ENCODE measurements at regions not wholly inside any gene's neighbourhood (a gene's known extent, or its start where the extent isn't known, plus 50 kb on each side); places are given as distances from the start of the nearest gene placed in this dataset.
"Not testable (repeated sequence)": the region's sequence is repeated elsewhere in the genome, so short reads cannot be mapped to it uniquely, and the experiment has no call there.

DNA sequence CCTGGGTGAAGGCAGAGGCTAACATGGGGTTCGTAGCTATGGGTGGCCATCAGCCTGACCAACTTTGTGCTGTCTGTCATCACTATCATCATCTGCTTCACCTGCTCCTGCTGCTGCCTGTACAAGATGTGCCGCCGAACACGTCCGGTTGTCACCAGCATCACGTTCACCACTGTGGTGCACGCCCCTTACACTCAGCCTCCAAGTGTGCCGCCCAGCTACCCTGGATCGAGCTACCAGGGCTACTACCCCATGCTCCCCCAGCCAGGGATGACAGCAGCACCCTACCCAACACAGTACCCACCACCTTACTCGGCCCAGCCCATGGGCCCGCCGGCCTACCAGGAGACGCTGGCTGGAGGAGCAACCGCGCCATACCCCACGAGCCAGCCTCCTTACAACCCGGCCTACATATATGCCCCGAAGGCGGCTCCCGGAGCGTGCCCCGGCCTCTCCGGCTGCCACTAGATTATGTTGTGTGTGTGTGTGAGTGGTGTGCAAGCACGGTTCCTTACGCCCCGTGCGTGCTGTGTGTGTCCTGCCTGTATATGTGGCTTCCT, 213.4 kb upstream of the XIST start:
- DNase-seq (ENCODE audit: low spot score): no peak

DNA sequence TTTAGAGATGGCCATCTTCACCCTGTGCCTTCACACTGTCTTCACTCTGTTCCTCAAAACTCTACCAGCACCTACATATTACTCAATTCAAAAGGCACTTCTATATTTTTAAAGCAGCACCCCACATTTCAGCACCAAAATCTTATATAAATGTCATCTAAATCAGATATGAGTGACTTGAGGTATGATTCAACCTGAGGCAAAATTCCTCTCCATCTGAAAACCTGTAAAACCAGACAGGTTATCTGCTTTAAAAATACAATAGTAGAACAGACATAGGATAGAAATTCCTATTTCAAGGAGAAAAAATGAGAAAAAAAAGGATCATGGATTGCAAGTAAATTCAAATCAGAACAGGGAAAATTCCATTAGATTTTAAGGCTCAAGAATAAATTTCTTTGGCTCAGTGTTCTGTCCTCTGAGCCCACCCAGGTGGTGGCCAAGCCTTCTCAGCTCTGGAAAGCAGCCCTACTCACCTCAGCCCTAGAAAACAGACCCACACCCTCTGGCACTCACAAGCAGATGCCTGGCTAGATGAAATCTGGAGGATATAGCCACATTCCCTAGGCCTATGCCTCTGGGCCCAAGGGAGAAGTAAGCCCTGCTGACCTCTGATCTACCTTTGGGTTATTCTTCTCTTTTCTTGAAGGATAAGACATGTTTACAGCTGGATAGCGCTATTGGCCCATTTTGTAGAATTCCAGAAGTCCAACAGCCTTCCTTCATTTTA, 211.1 kb upstream of the XIST start:
- DNase-seq (ENCODE audit: low spot score): no peak

GRCh38 chrX:74061879-74062278, 209.4 kb upstream of the XIST start:
- no peak for DNase-seq (ENCODE audit: low spot score)

- DNase-seq (ENCODE audit: low spot score): no peak
Measured at GRCh38 chrX:74049126-74049525, 196.6 kb upstream of the XIST start.

DNA sequence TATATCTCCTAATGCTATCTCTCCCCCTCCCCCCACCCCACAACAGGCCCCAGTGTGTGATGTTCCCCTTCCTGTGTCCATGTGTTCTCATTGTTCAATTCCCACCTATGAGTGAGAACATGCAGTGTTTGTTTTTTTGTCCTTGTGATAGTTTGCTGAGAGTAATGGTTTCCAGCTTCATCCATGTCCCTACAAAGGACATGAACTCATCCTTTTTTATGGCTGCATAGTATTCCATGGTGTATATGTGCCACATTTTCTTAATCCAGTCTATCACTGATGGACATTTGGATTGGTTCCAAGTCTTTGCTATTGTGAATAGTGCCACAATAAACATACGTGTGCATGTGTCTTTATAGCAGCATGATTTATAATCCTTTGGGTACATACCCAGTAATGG, 181.6 kb upstream of the XIST start:
- DNase-seq (ENCODE audit: low spot score): not testable (repeated sequence)

DNA sequence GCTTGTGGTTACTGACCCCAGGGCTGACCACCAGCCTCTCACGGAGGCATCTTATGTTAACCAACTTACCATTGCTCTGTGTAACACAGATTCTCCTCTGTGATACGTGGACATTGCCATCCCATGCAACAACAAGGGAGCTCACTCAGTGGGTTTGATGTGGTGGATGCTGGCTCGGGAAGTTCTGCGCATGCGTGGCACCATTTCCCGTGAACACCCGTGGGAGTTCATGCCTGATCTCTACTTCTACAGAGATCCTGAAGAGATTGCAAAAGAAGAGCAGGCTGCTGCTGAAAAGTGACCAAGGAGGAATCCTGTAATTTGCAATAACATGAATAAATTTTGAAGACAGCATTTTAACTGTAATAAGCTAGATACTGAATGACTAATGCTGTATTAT, 179.0 kb upstream of the XIST start:
- DNase-seq (ENCODE audit: low spot score): not testable (repeated sequence)

- not testable (repeated sequence) for DNase-seq (ENCODE audit: low spot score)
Measured at GRCh38 chrX:74030766-74031165, 178.3 kb upstream of the XIST start.

GRCh38 chrX:74025145-74025544, 172.6 kb upstream of the XIST start:
- not testable (repeated sequence) for DNase-seq (ENCODE audit: low spot score)

- no peak for DNase-seq (ENCODE audit: low spot score)
Measured at GRCh38 chrX:74023203-74023602, 170.7 kb upstream of the XIST start.

DNA sequence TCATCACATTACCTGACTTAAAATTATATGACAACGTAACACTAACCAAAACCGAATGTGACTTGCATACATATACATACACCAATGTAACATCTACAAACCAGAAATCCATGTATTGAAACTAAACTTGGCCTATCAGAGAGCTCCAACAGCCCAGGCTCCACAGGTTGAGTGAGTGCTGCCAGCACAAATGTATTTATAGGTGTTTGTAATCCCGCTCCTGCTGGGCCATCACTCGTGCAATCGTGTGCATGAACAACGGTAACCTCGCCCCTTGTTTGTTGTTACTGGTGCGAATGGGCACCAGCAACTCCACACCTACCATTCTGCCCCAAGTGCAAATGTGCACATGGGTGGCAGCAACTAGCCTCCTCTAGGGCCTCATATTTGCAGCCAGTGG, 165.7 kb upstream of the XIST start:
- DNase-seq (ENCODE audit: low spot score): no peak

DNA sequence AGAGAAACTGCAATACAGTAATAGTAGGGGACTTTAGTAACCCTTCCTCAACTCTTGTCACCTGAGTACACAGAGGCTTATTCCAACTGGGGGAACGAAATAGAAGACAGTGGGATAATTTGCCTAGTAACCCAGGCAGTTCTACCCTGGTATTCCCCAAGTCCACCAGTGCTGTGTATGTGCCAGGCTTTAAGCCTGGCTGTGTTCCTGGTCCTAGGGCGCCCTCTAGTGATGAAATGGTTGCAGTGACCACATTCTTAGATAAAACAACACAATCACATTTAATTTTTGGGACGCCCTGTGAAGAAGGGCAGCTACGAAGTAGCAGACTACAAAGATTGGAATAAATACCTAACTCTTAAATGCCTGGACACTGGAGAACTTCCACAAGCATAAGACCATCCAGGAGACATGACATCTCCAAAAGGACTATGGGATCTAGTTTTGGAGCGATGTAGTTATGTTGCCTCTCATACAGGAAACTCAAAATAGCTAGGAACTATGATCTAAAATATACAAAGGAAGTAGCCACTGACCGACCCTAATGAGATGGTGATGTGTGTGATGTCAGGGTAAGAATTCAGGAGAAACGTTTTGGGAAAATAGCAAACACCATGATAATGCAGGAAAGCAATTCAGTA, 163.0 kb upstream of the XIST start:
- peak; percentile 64 for DNase-seq (ENCODE audit: low spot score)

- DNase-seq (ENCODE audit: low spot score): no peak
Measured at GRCh38 chrX:74009041-74009440, 156.5 kb upstream of the XIST start.

- DNase-seq (ENCODE audit: low spot score): no peak
Measured at GRCh38 chrX:73992019-73992418, 139.5 kb upstream of the XIST start.

- no peak for DNase-seq (ENCODE audit: low spot score)
Measured at GRCh38 chrX:73987166-73987565, 134.7 kb upstream of the XIST start.

DNA sequence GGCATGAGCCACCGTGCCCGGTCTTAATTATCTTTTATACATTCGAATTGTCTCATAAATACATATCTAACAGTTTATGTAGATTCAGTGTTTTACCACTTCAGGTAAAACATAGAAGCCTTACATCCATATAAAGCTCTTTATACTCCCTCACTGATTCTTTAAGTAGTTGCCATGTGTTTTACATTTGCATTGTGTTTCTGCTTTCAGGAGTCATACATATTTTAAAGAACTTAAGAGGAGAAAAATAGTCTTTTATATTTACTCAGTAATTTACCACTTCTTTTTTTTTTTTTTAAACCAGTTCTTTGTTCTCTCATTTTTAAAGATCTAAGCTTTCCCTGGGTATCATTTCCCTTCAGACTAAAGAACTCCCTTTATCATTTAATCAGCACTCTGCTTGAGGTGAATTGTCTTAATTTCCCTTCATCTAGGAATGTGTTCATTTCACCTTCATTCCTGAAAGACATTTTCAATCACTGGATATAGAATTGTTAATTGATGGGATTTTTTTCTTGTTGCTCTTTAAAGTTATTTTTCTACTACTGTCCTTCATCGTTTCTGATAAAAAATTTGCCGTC, 127.1 kb upstream of the XIST start:
- no peak for DNase-seq (ENCODE audit: low spot score)

DNA sequence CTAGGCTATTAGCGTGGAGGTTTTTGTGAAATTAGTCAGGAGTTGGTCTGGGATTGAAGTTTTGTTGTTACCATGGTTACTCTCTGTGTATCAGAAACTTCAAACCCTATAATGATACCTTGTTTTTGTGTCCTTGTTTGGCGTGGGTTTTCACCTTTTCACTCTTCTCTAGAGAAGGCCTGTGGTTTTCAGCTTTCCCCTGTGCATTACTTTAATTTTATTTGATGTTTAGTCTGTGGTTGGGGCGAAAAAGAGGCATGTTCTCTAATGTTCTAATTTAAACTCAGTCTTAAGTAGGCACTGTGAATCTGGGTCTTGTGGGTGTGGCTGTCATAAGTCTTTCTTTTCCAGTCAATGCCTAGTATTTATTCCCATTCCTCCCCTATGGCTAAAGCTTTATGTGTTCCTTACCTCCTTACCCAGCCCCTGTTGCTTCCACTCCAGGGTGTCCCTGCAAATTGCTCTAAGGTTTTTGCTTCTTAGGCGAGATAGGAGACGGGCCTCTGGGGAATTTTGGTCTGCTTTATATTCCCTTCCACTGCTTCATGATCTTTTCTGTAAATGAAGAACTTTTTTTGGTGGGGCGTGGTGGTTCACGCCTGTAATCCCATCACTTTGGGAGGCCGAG, 125.1 kb upstream of the XIST start:
- no peak for DNase-seq (ENCODE audit: low spot score)

- DNase-seq (ENCODE audit: low spot score): not testable (repeated sequence)
Measured at GRCh38 chrX:73967461-73967860, 114.9 kb upstream of the XIST start.

DNA sequence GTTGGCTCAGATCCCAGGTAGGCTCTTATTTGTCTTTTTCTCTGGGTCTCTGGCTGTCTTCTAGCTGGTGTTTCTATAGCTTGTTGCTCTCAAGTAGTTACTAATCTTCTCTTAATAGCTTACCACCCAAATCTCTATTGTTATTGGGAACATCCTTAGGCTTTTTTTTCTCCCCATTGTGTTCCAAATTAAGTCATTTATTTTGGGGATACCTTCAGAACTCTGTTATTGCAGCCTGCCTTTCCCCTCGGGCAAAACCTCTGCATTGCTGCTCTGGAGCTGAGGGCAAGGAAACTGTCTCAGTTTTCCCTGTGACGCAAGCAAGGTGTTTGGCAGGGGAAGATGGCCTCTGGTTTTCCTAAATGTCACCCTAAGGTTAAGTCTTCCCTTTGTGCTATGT, 113.3 kb upstream of the XIST start:
- no peak for DNase-seq (ENCODE audit: low spot score)

DNA sequence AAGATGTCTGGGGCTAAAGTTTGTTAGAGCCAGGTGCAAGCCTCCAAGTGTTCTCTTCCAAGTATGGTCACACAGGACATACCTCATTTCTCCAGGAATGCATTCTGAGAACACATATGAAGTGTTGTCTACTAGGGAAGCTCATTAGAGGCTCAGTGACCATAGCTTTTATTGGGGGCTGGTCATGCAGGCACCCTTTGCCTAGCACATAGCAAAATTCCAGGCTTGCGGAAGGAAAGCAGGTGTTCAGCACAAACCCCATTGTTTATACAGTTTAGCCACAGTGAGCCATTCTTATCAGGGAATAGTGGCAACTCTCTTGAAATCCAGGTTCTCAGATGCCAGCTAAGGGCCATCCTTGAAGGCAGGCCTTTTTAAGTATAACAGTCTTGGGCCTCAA, 112.1 kb upstream of the XIST start:
- DNase-seq (ENCODE audit: low spot score): no peak

DNA sequence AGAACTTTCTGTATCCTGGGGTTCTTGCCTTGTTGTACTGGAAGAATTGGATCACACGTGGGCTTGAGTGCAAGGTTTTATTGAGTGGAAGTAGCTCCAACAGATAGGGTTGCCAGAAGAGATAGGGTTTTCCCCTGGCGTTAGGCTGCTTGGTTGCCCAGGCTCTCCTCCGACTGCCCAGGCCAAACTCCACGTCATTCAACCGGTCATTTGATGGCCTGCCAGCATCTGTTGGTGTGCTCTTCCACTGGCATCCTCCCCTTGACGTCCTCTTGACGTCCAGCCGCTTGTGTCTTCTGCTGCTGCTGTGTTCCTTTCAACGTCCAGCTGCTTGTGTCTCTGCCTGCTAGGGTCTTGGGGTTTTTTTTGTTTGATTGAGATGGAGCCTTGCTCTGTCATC, 111.2 kb upstream of the XIST start:
- no peak for DNase-seq (ENCODE audit: low spot score)

DNA sequence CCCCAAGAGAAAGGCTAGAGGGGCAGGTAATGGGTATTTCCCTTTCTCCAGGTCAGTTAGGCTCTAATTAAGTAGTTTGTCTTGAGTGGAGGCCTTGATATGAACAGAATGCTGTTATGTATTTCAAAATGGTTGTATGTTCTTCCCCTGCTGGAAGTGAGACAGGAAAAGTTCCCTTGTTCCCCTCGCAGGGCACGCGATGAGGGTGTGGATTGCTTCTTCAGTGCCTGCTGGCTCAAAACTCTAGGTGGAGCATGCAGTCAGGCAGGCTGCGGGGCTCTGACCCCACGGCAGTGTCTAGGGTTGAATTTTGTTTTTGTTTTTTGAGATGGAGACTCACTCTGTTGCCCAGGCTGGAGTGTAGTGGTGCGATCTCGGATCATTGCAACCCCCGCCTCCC, 110.4 kb upstream of the XIST start:
- DNase-seq (ENCODE audit: low spot score): no peak

GRCh38 chrX:73961867-73962266, 109.4 kb upstream of the XIST start:
- DNase-seq (ENCODE audit: low spot score): not testable (repeated sequence)

DNA sequence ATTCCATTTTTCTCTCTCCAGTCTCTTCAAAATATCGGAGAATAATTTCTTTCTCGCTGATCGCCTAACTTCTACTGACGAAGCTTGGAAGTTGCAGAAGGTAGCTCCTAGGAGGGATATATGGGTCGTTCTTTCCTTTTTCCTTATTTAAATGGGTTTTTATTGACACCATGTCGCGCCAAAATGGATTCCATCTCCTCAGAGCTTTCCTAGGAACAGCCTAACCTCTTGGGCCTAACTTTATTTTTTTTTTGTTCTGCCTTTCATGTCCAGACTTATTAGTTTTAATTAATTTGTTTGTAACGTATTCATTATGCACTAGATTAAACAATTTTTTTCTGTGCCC, 92.0 kb upstream of the XIST start:
- no peak for DNase-seq (ENCODE audit: low spot score)

All from ecto neural progenitor cell (in vitro differentiated cells).